ENCODE measurements at regions not wholly inside any gene's neighbourhood (a gene's known extent, or its start where the extent isn't known, plus 50 kb on each side); places are given as distances from the start of the nearest gene placed in this dataset.

DNA sequence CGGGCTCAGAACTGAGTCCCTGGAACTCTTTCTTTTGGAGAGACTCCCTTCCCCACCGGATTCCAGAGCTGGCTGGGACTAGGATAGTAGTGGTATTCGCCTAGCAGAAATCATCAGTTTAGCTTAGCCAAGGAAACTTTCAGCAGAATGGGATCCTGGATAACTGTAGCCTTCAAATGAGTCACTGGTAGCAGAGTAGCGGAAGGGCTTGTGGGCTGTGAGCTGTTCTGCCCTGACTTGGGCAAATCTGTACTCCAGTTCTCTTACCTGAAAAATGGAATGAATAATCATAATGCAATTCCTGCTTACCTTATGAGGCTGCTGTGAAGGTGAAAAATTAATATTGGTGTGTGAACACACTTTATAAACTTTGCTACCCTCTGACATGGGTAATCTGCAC lies 244.3 kb upstream of the CHD6 start:
- TF ChIP-seq U2AF2 (IDR thresholded peaks at IDR 0.05; ENCODE audit: low read depth, low read length) (no peak), ZNF780A (CRISPR knock-in tag; IDR thresholded peaks at IDR 0.05) (no peak), ZNF326 (CRISPR knock-in tag; IDR thresholded peaks at IDR 0.05; ENCODE audit: borderline replicate concordance) (no peak), TCF12 (IDR thresholded peaks at IDR 0.05) (no peak), TCF12 (CRISPR knock-in tag; IDR thresholded peaks at IDR 0.05) (no peak)
- TF ChIP-seq, protein P1, sequence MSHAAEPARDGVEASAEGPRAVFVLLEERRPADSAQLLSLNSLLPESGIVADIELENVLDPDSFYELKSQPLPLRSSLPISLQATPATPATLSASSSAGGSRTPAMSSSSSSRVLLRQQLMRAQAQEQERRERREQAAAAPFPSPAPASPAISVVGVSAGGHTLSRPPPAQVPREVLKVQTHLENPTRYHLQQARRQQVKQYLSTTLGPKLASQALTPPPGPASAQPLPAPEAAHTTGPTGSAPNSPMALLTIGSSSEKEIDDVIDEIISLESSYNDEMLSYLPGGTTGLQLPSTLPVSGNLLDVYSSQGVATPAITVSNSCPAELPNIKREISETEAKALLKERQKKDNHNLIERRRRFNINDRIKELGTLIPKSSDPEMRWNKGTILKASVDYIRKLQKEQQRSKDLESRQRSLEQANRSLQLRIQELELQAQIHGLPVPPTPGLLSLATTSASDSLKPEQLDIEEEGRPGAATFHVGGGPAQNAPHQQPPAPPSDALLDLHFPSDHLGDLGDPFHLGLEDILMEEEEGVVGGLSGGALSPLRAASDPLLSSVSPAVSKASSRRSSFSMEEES (CRISPR knock-in tag; IDR thresholded peaks at IDR 0.05), result no peak
- TF ChIP-seq, protein P2, sequence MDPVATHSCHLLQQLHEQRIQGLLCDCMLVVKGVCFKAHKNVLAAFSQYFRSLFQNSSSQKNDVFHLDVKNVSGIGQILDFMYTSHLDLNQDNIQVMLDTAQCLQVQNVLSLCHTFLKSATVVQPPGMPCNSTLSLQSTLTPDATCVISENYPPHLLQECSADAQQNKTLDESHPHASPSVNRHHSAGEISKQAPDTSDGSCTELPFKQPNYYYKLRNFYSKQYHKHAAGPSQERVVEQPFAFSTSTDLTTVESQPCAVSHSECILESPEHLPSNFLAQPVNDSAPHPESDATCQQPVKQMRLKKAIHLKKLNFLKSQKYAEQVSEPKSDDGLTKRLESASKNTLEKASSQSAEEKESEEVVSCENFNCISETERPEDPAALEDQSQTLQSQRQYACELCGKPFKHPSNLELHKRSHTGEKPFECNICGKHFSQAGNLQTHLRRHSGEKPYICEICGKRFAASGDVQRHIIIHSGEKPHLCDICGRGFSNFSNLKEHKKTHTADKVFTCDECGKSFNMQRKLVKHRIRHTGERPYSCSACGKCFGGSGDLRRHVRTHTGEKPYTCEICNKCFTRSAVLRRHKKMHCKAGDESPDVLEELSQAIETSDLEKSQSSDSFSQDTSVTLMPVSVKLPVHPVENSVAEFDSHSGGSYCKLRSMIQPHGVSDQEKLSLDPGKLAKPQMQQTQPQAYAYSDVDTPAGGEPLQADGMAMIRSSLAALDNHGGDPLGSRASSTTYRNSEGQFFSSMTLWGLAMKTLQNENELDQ (CRISPR knock-in tag; IDR thresholded peaks at IDR 0.05; ENCODE audit: borderline replicate concordance), result no peak
- TF ChIP-seq, protein P3, sequence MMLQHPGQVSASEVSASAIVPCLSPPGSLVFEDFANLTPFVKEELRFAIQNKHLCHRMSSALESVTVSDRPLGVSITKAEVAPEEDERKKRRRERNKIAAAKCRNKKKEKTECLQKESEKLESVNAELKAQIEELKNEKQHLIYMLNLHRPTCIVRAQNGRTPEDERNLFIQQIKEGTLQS (CRISPR knock-in tag; IDR thresholded peaks at IDR 0.05), result no peak
